GM19324 (cell line): ENCODE measurements at regions not wholly inside any gene's neighbourhood (a gene's known extent, or its start where the extent isn't known, plus 50 kb on each side); places are given as distances from the start of the nearest gene placed in this dataset.
"Not testable (repeated sequence)": the region's sequence is repeated elsewhere in the genome, so short reads cannot be mapped to it uniquely, and the experiment has no call there.

Experiments used
- ATAC-seq: cut with Tn5 transposase; IDR thresholded peaks from one replicate; pipeline ENCODE4 v1.9.1; 2021; ENCODE audit warnings: mild to moderate bottlenecking, moderate library complexity; ENCODE audit not compliant: unreplicated experiment, low FRiP score

GRCh38 chr1:182235952-182236650 is 155.5 kb downstream of the GLUL start:
- no peak for ATAC-seq

GRCh38 chr1:182235604-182235951 is 156.0 kb downstream of the GLUL start:
- no peak for ATAC-seq

GRCh38 chr1:182229921-182230491 is 161.6 kb downstream of the GLUL start:
- ATAC-seq = no peak

GRCh38 chr1:182229451-182229850 is 162.1 kb downstream of the GLUL start:
- ATAC-seq = no peak

- no peak for ATAC-seq
Measured at GRCh38 chr1:182227864-182228547, 163.6 kb downstream of the GLUL start.

- ATAC-seq = no peak
Measured at GRCh38 chr1:182226618-182227017, 165.0 kb downstream of the GLUL start.

- ATAC-seq = not testable (repeated sequence)
Measured at GRCh38 chr1:182225755-182226154, 164.2 kb upstream of the ZNF648 start.

GRCh38 chr1:182221990-182222389 is 160.5 kb upstream of the ZNF648 start:
- ATAC-seq = not testable (repeated sequence)

GRCh38 chr1:182221367-182221766 is 159.9 kb upstream of the ZNF648 start:
- ATAC-seq = not testable (repeated sequence)

GRCh38 chr1:182217967-182218366 is 156.5 kb upstream of the ZNF648 start:
- ATAC-seq = no peak

GRCh38 chr1:182217071-182217470 is 155.6 kb upstream of the ZNF648 start:
- no peak for ATAC-seq

- no peak for ATAC-seq
Measured at GRCh38 chr1:182215764-182216163, 154.3 kb upstream of the ZNF648 start.

- no peak for ATAC-seq
Measured at GRCh38 chr1:182213163-182213562, 151.7 kb upstream of the ZNF648 start.

GRCh38 chr1:182211386-182211785 is 149.9 kb upstream of the ZNF648 start:
- no peak for ATAC-seq

- no peak for ATAC-seq
Measured at GRCh38 chr1:182210417-182210816, 148.9 kb upstream of the ZNF648 start.

GRCh38 chr1:182207300-182207699 is 145.8 kb upstream of the ZNF648 start:
- ATAC-seq = no peak

GRCh38 chr1:182206626-182207239 is 145.2 kb upstream of the ZNF648 start:
- ATAC-seq = no peak

- ATAC-seq = no peak
Measured at GRCh38 chr1:182205351-182206022, 144.0 kb upstream of the ZNF648 start.

- ATAC-seq = no peak
Measured at GRCh38 chr1:182203191-182203875, 141.8 kb upstream of the ZNF648 start.

- ATAC-seq = not testable (repeated sequence)
Measured at GRCh38 chr1:182201490-182201889, 140.0 kb upstream of the ZNF648 start.
